Progenitor cell of endocrine pancreas (in vitro differentiated cells): ENCODE measurements at regions not wholly inside any gene's neighbourhood (a gene's known extent, or its start where the extent isn't known, plus 50 kb on each side); places are given as distances from the start of the nearest gene placed in this dataset.

Experiments
- DNase-seq: peaks from one replicate; pipeline ENCODE4 v3.0.0; 2021; ENCODE audit warnings: low spot score; ENCODE audit not compliant: unreplicated experiment
- H3K27ac Mint-ChIP-seq: 2 replicates; pipeline ENCODE4 v1.8.0; 2021; ENCODE audit warnings: mild to moderate bottlenecking, moderate library complexity, mixed read lengths
- H3K27me3 Mint-ChIP-seq: 2 replicates; pipeline ENCODE4 v1.8.0; 2021; ENCODE audit warnings: mixed read lengths
- H3K36me3 Mint-ChIP-seq: 2 replicates; pipeline ENCODE4 v1.8.0; 2022; ENCODE audit warnings: mixed read lengths; ENCODE audit not compliant: insufficient read depth
- H3K4me1 Mint-ChIP-seq: 2 replicates; pipeline ENCODE4 v1.8.0; 2021; ENCODE audit warnings: low read depth, mixed read lengths
- H3K4me3 Mint-ChIP-seq: 2 replicates; pipeline ENCODE4 v1.8.0; 2021; ENCODE audit warnings: low read depth, mild to moderate bottlenecking, moderate library complexity, mixed read lengths
- H3K9me3 Mint-ChIP-seq: 2 replicates; pipeline ENCODE4 v1.8.0; 2021; ENCODE audit warnings: low read depth, mixed read lengths
- TF ChIP-seq, protein P1 (sequence below): fragments of 200-600 bp; sonication (generic); IDR thresholded peaks from one replicate; pipeline ENCODE4 v1.5.0; 2021; ENCODE audit warnings: antibody characterized with exemption, mild to moderate bottlenecking; ENCODE audit not compliant: unreplicated experiment

- no peaks in the 10 kb centered on the region for H3K36me3 Mint-ChIP-seq
- no peak overlapping the region for H3K4me3 Mint-ChIP-seq
- peaks cover 25% of the 10 kb centered on the region for H3K27me3 Mint-ChIP-seq
- TF ChIP-seq, protein P1, sequence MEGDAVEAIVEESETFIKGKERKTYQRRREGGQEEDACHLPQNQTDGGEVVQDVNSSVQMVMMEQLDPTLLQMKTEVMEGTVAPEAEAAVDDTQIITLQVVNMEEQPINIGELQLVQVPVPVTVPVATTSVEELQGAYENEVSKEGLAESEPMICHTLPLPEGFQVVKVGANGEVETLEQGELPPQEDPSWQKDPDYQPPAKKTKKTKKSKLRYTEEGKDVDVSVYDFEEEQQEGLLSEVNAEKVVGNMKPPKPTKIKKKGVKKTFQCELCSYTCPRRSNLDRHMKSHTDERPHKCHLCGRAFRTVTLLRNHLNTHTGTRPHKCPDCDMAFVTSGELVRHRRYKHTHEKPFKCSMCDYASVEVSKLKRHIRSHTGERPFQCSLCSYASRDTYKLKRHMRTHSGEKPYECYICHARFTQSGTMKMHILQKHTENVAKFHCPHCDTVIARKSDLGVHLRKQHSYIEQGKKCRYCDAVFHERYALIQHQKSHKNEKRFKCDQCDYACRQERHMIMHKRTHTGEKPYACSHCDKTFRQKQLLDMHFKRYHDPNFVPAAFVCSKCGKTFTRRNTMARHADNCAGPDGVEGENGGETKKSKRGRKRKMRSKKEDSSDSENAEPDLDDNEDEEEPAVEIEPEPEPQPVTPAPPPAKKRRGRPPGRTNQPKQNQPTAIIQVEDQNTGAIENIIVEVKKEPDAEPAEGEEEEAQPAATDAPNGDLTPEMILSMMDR: no peak
- no peak overlapping the region for H3K27ac Mint-ChIP-seq
- DNase-seq: no peak
- H3K9me3 Mint-ChIP-seq: no peaks in the 10 kb centered on the region
- peaks cover 2% of the 10 kb centered on the region for H3K4me1 Mint-ChIP-seq
Observed at GRCh38 chr22:48511781-48512327, 1315.8 kb downstream of the BRD1 start.

DNA sequence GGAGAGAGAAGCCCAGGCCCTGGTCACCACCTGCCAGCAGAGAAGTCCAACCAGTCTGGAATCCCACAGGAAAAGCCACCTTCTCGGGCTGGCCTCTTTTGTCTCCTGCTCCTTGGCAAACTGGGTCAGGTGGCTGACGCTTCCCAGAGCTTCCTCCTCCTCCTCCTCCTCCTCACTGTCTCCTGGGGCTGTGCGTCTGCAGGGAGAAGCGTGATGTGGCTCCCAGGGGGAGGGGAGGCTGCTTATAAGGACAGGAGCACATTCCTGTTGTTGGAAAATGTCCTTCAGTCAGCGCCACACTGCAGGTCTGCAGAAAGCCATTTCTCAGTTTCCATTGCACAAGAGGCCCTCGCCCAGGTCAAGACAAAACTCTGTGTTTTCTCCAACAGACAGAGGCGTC lies 1316.5 kb downstream of the BRD1 start:
- peaks cover 27% of the 10 kb centered on the region for H3K27me3 Mint-ChIP-seq
- TF ChIP-seq, protein P1: no peak
- DNase-seq: no peak
- H3K36me3 Mint-ChIP-seq: no peaks in the 10 kb centered on the region
- H3K9me3 Mint-ChIP-seq: no peaks in the 10 kb centered on the region
- H3K4me1 Mint-ChIP-seq: peaks cover 2% of the 10 kb centered on the region
- no peak overlapping the region for H3K27ac Mint-ChIP-seq
- H3K4me3 Mint-ChIP-seq: no peak overlapping the region

- H3K27me3 Mint-ChIP-seq: peaks cover 27% of the 10 kb centered on the region
- no peaks in the 10 kb centered on the region for H3K36me3 Mint-ChIP-seq
- H3K4me1 Mint-ChIP-seq: peaks cover 2% of the 10 kb centered on the region
- DNase-seq: no peak
- no peaks in the 10 kb centered on the region for H3K9me3 Mint-ChIP-seq
- no peak overlapping the region for H3K27ac Mint-ChIP-seq
- TF ChIP-seq, protein P1: no peak
- H3K4me3 Mint-ChIP-seq: no peak overlapping the region
Observed at GRCh38 chr22:48510599-48510998, 1317.1 kb downstream of the BRD1 start.

GRCh38 chr22:48507595-48508350 lies 1319.9 kb downstream of the BRD1 start:
- Mint-ChIP-seq H3K4me3 (no peak overlapping the region), H3K36me3 (no peaks in the 10 kb centered on the region), H3K27me3 (peaks cover 46% of the 10 kb centered on the region), H3K4me1 (peaks cover 2% of the 10 kb centered on the region), H3K27ac (no peak overlapping the region), H3K9me3 (no peaks in the 10 kb centered on the region)
- no peak for DNase-seq
- TF ChIP-seq, protein P1: peak; percentile 41

GRCh38 chr22:48507171-48507570 lies 1320.5 kb downstream of the BRD1 start:
- Mint-ChIP-seq H3K27ac (no peak overlapping the region), H3K36me3 (no peaks in the 10 kb centered on the region), H3K4me3 (no peak overlapping the region), H3K4me1 (peaks cover 2% of the 10 kb centered on the region), H3K9me3 (no peaks in the 10 kb centered on the region), H3K27me3 (peaks cover 51% of the 10 kb centered on the region)
- TF ChIP-seq, protein P1: no peak
- DNase-seq: no peak
